Astrocyte of the cerebellum (primary cell): ENCODE measurements at regions not wholly inside any gene's neighbourhood (a gene's known extent, or its start where the extent isn't known, plus 50 kb on each side); places are given as distances from the start of the nearest gene placed in this dataset.
"Not testable (repeated sequence)": the region's sequence is repeated elsewhere in the genome, so short reads cannot be mapped to it uniquely, and the experiment has no call there.

Experiments
- DNase-seq: peaks from one replicate; pipeline ENCODE4 v3.0.0-alpha.2; 2011; ENCODE audit warnings: low read depth
- H3K4me3 ChIP-seq: 2 replicates; pipeline ENCODE4 v1.5.1; 2011; ENCODE audit warnings: mild to moderate bottlenecking, low read depth, low read length, moderate library complexity
- CTCF ChIP-seq: IDR thresholded peaks from 2 replicates; pipeline ENCODE4 v1.5.1; 2012; ENCODE audit warnings: low read length, low read depth, moderate library complexity, mild to moderate bottlenecking; ENCODE audit errors: missing control alignments
- in situ Hi-C: cut with HindIII; loops from 2 replicates; pipeline ENCODE4 v1.10.0; 2017; ENCODE audit warnings: low sequenced_read_pairs

GRCh38 chr22:25393121-25393805, 171.2 kb upstream of the GRK3 start:
- DNase-seq = no peak
- no peak for TF ChIP-seq CTCF
- no peak overlapping the region for H3K4me3 ChIP-seq
- in situ Hi-C loops = no loop called here

GRCh38 chr22:25395468-25395867, 169.0 kb upstream of the GRK3 start:
- no peak for DNase-seq
- in situ Hi-C loops = no loop called here
- no peak for TF ChIP-seq CTCF
- H3K4me3 ChIP-seq = no peak overlapping the region

GRCh38 chr22:25395915-25396314, 168.6 kb upstream of the GRK3 start:
- H3K4me3 ChIP-seq = no peak overlapping the region
- no peak for DNase-seq
- TF ChIP-seq CTCF = no peak
- in situ Hi-C loops = no loop called here

- DNase-seq = no peak
- in situ Hi-C loops = no loop called here
- H3K4me3 ChIP-seq = no peak overlapping the region
- TF ChIP-seq CTCF = no peak
These were observed 167.8 kb upstream of the GRK3 start for GRCh38 chr22:25396615-25397200.

GRCh38 chr22:25397616-25398015, 166.9 kb upstream of the GRK3 start:
- TF ChIP-seq CTCF = no peak
- no peak overlapping the region for H3K4me3 ChIP-seq
- in situ Hi-C loops = no loop called here
- no peak for DNase-seq

- in situ Hi-C loops, H3K4me3 ChIP-seq: not testable (repeated sequence)
- peak; percentile 37 for DNase-seq
These were observed 165.8 kb upstream of the GRK3 start for GRCh38 chr22:25398591-25399062.

- no peak for TF ChIP-seq CTCF
- in situ Hi-C loops = no loop called here
- no peak overlapping the region for H3K4me3 ChIP-seq
- no peak for DNase-seq
These were observed 164.8 kb upstream of the GRK3 start for GRCh38 chr22:25399649-25400151.
